ENCODE measurements at regions not wholly inside any gene's neighbourhood (a gene's known extent, or its start where the extent isn't known, plus 50 kb on each side); places are given as distances from the start of the nearest gene placed in this dataset.

DNA sequence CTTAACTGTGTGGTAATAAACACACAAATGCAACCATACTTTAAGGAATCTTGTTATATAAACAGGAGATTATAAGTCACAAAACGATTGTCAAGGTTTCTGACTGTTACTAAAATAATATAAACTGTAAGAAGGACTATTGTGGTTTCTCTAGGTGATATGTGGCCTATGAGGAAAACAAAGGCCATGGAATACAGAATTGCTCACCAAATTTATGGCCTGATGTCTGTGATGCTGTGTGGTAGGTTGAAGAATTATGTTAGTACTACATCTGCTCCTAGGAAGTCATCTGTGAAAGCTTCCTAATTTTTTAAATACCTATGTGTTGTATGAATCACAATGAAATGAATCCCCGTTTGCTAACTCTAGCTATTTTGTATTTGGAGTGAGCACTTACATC lies 875.4 kb upstream of the MAP3K7 start:
- TF ChIP-seq CTCF (conservative IDR thresholded peaks at IDR 0.05; ENCODE audit: low read depth, low read length), result no peak
- no peak for TF ChIP-seq EZH2 (IDR thresholded peaks at IDR 0.05; ENCODE audit: borderline replicate concordance, low read depth, low read length, poor library complexity, severe bottlenecking)

All from A673 (cell line).